ENCODE measurements at regions not wholly inside any gene's neighbourhood (a gene's known extent, or its start where the extent isn't known, plus 50 kb on each side); places are given as distances from the start of the nearest gene placed in this dataset.

DNA sequence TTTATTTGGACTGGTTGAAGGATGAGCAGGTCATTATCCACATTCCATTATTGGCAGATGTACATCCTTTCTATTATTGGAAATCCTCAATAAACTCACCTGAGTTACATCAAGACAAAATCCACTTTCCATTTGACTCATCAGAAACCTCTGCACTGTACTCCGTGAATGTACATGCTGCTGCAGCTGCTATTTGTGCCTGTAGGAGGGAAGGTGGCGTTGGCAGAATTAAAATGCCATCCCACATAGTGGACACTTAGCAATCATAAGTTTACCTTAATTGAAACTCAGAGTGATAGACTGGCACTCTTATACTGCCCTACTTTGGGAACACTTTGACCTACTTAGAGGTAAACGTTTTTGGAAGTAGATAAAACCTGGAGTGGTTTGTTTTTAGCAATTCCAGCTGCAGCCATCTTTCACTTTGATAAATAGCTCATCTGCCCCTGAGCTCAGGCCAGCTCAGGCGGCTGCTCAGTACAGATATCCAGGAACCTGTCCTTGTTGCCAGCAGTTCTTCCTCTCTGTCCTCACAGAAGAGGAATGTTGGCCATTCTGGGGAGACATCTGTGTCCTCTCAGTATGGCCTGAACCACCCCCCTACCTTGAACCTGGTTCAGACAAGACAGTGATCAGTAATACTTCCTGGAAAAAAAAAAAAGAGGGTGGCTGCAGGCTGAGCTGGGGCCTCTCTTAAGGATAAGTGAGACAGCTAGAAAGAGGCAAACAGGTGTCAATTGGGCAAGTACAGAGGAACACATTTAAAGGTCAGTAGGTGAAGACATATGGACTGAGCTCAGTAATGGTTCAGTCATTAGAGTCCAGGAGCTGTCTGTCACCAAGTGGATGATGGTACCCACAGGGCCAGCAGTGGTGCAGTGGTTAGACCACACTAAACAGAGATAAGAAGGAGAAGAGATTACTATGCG is 153.4 kb upstream of the UMPS start:
- DNase-seq (ENCODE audit: low read depth), result no peak
- TF ChIP-seq, protein P1, sequence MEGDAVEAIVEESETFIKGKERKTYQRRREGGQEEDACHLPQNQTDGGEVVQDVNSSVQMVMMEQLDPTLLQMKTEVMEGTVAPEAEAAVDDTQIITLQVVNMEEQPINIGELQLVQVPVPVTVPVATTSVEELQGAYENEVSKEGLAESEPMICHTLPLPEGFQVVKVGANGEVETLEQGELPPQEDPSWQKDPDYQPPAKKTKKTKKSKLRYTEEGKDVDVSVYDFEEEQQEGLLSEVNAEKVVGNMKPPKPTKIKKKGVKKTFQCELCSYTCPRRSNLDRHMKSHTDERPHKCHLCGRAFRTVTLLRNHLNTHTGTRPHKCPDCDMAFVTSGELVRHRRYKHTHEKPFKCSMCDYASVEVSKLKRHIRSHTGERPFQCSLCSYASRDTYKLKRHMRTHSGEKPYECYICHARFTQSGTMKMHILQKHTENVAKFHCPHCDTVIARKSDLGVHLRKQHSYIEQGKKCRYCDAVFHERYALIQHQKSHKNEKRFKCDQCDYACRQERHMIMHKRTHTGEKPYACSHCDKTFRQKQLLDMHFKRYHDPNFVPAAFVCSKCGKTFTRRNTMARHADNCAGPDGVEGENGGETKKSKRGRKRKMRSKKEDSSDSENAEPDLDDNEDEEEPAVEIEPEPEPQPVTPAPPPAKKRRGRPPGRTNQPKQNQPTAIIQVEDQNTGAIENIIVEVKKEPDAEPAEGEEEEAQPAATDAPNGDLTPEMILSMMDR (conservative IDR thresholded peaks at IDR 0.05; ENCODE audit: low read length), result no peak
- H3K4me3 ChIP-seq (ENCODE audit: low read length), result no peak overlapping the region

DNA sequence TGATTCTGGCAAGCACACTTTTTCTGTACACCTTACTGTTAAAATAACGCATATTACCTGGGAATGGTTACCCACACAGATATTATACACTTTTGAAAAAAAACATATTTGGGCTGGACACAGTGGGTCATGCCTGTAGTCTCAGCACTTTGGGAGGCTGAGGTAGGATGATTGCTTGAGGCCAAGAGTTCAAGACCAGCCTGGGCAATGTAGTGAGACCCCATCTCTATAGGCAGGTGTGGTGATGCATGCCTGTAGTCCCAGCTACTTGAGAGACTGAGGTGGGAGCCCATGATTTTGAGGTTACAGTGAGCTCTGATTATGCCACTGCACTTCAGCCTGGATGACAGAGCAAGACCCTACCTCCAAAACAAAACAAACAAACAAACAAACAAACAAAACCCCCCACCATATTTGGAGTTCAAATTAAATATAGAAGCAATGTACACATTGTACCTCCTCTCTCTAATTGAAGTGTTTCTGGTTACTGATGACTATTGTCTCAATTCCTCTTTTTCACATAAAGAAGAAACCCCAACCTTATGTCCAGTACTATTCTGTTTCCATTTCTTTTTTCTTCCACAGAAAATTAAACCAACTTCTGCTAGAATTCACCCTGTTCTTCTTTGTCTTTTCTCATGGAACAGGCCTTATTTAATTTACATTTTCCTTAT is 152.6 kb upstream of the UMPS start:
- DNase-seq (ENCODE audit: low read depth), result no peak
- H3K4me3 ChIP-seq (ENCODE audit: low read length), result no peak overlapping the region
- TF ChIP-seq, protein P1 (conservative IDR thresholded peaks at IDR 0.05; ENCODE audit: low read length), result no peak

DNA sequence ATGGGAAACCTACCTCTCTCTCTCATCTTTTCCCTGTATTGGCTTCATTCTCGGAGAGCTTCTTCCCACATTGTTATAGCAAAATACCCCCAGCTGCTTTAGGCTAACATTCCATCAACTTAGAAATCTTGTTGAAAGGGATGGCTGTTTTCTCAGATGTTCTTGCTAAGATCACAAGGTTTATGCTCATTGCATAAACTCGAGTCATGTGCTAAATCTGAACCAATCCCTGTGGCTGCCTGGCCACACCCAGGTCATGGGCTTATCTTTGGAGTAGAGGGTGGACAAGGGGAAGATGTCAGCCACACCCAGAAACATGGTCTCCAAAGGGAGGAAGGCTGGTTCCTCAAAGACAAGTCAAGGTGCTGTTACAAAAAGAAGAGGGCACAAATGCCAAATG is 150.6 kb upstream of the UMPS start:
- no peak for DNase-seq (ENCODE audit: low read depth)
- TF ChIP-seq, protein P1 (conservative IDR thresholded peaks at IDR 0.05; ENCODE audit: low read length), result no peak
- no peak overlapping the region for H3K4me3 ChIP-seq (ENCODE audit: low read length)

DNA sequence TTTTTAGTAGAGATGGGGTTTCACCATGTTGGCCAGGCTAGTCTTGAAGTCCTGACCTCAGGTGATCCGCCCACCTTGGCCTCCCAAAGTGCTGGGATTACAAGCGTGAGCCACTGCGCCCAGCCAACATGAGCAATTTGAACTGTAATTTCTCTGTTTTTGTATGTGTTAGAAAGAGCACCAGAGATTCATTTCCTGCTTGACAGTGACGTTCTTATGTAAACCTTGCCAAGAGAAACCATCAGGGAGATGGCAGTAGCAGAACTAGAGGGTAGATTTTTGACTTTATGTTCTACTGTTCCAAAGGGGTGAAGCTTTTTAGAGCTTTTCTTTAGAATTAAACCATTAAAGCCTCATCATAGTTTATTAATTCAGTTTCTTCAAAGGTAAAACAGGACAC is 148.1 kb upstream of the UMPS start:
- TF ChIP-seq, protein P1 (conservative IDR thresholded peaks at IDR 0.05; ENCODE audit: low read length), result no peak
- no peak for DNase-seq (ENCODE audit: low read depth)
- no peak overlapping the region for H3K4me3 ChIP-seq (ENCODE audit: low read length)

DNA sequence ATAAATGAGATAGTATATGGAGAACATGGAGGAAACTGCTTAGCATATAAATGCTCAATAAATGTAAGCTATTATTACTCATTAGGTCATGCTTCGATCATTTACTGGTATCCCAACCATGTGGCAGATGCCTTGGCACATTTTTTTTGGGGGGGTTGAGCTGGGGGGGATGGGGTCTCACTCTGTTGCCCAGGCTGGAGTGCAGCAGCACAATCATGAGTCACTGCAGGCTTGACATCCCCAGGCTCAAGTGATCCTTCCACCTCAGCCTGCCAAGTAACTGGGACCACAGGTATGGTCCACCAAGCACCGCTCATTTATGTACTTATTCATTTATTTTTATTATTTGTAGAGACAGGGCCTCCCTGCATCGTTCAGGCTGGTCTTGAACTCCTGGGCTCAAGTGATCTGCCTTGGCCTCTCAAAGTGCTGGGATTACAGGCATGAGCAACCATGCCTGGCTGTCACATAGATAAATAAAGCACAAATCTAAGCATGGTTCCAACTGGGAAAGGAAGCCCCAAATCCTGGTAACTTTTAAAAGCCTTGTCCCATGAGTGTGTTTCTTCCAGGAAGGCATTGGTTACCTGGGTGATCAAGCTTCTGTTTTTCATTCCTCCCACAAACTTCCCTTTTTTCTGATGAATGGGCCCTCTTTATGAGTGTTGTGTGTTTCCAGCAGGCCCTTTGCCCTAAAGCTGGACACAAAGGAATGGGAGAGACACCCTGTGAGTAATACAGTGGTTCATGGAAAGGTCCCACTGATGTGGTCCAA is 147.4 kb upstream of the UMPS start:
- no peak for DNase-seq (ENCODE audit: low read depth)
- no peak overlapping the region for H3K4me3 ChIP-seq (ENCODE audit: low read length)
- TF ChIP-seq, protein P1 (conservative IDR thresholded peaks at IDR 0.05; ENCODE audit: low read length), result no peak

DNA sequence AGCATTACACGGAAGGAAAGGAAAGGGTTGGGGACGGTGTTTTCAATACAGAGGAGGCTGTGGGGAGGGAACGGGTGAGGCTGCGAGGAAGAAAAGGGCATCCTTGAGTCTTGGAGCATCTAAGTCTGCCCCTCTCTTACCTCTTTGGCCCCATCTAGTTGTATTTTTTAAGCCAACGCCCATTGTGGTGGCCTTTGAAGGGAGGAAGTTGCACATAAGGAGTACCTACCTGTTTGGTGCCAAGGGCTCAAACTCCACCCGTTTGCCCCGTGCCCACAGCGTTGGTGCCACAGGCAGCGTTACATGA is 146.1 kb upstream of the UMPS start:
- peak overlapping the region; percentile 54 for H3K4me3 ChIP-seq (ENCODE audit: low read length)
- TF ChIP-seq, protein P1 (conservative IDR thresholded peaks at IDR 0.05; ENCODE audit: low read length), result no peak
- no peak for DNase-seq (ENCODE audit: low read depth)
